T-helper 1 cell treated with Interleukin-12 subunit alpha and Interleukin-12 subunit beta and Interleukin-4 antibody, amounts not matched to agents 30 ng/mL and 1 ng/mL, for 36 hours (primary cell): ENCODE measurements at regions not wholly inside any gene's neighbourhood (a gene's known extent, or its start where the extent isn't known, plus 50 kb on each side); places are given as distances from the start of the nearest gene placed in this dataset.

Experiments used
- intact Hi-C: fragments of 100-400 bp; cut with micrococcal nuclease; formaldehyde crosslinking; loops from one replicate; pipeline ENCODE4 v1.15.1; 2024

- intact Hi-C loops, result no loop called here
These were observed 245.8 kb upstream of the JAG1 start for GRCh38 chr20:10919396-10920140.

GRCh38 chr20:10920396-10920795 is 246.6 kb upstream of the JAG1 start:
- intact Hi-C loops, result no loop called here

- intact Hi-C loops, result no loop called here
These were observed 247.8 kb upstream of the JAG1 start for GRCh38 chr20:10921491-10922010.

GRCh38 chr20:10922506-10922905 is 248.7 kb upstream of the JAG1 start:
- intact Hi-C loops, result no loop called here

GRCh38 chr20:10922941-10923340 is 249.1 kb upstream of the JAG1 start:
- intact Hi-C loops, result no loop called here

- intact Hi-C loops, result no loop called here
These were observed 250.9 kb upstream of the JAG1 start for GRCh38 chr20:10924644-10925201.

GRCh38 chr20:10925767-10926166 is 252.0 kb upstream of the JAG1 start:
- intact Hi-C loops, result no loop called here

- intact Hi-C loops, result no loop called here
These were observed 253.3 kb upstream of the JAG1 start for GRCh38 chr20:10927011-10927583.

- intact Hi-C loops, result no loop called here
These were observed 254.4 kb upstream of the JAG1 start for GRCh38 chr20:10927936-10928840.

GRCh38 chr20:10928841-10929421 is 255.1 kb upstream of the JAG1 start:
- intact Hi-C loops, result no loop called here

GRCh38 chr20:10935658-10936402 is 262.0 kb upstream of the JAG1 start:
- intact Hi-C loops, result no loop called here

GRCh38 chr20:10936786-10937185 is 263.0 kb upstream of the JAG1 start:
- intact Hi-C loops, result no loop called here

- intact Hi-C loops, result no loop called here
These were observed 265.6 kb upstream of the JAG1 start for GRCh38 chr20:10939331-10939941.

GRCh38 chr20:10940941-10941340 is 267.1 kb upstream of the JAG1 start:
- intact Hi-C loops, result no loop called here

GRCh38 chr20:10943686-10944265 is 270.0 kb upstream of the JAG1 start:
- intact Hi-C loops, result no loop called here

- intact Hi-C loops, result no loop called here
These were observed 272.5 kb upstream of the JAG1 start for GRCh38 chr20:10946124-10946880.

- intact Hi-C loops, result no loop called here
These were observed 273.9 kb upstream of the JAG1 start for GRCh38 chr20:10947726-10948125.

GRCh38 chr20:10949930-10950783 is 276.4 kb upstream of the JAG1 start:
- intact Hi-C loops, result no loop called here
